ENCODE measurements at regions not wholly inside any gene's neighbourhood (a gene's known extent, or its start where the extent isn't known, plus 50 kb on each side); places are given as distances from the start of the nearest gene placed in this dataset.

GRCh38 chr5:67291066-67291465, 94.5 kb upstream of the CD180 start:
- Histone ChIP-seq H3K36me3 (ENCODE audit: control insufficient read depth in 2 of 2, insufficient read depth in 2 of 2, low read length in 1 of 2) (no peaks in the 10 kb centered on the region), H3K27me3 (ENCODE audit: control insufficient read depth in 2 of 2, insufficient read depth in 1 of 2, low read length in 1 of 2) (no peaks in the 10 kb centered on the region), H3K4me3 (ENCODE audit: low read length in 2 of 2) (no peak overlapping the region), H3K4me1 (ENCODE audit: control insufficient read depth in 2 of 2, insufficient read depth in 2 of 2, low read length in 2 of 2) (no peaks in the 10 kb centered on the region), H3K9me3 (ENCODE audit: control insufficient read depth in 2 of 2, insufficient read depth in 1 of 2, low read length in 1 of 2) (no peaks in the 10 kb centered on the region), H3K27ac (ENCODE audit: low read depth in 1 of 2, low read length in 1 of 2) (no peak overlapping the region)
- no peak for DNase-seq (ENCODE audit: low read depth in 6 of 9, low spot score in 9 of 9)
- 96% methylated on average over 4 of the region's 4 CpGs for WGBS

- 96% methylated on average over 3 of the region's 3 CpGs for WGBS
- no peaks in the 10 kb centered on the region for H3K9me3 ChIP-seq (ENCODE audit: control insufficient read depth in 2 of 2, insufficient read depth in 1 of 2, low read length in 1 of 2)
- H3K4me3 ChIP-seq (ENCODE audit: low read length in 2 of 2): no peak overlapping the region
- DNase-seq (ENCODE audit: low read depth in 6 of 9, low spot score in 9 of 9): no peak
- no peaks in the 10 kb centered on the region for H3K4me1 ChIP-seq (ENCODE audit: control insufficient read depth in 2 of 2, insufficient read depth in 2 of 2, low read length in 2 of 2)
- H3K27ac ChIP-seq (ENCODE audit: low read depth in 1 of 2, low read length in 1 of 2): no peak overlapping the region
- H3K27me3 ChIP-seq (ENCODE audit: control insufficient read depth in 2 of 2, insufficient read depth in 1 of 2, low read length in 1 of 2): no peaks in the 10 kb centered on the region
- H3K36me3 ChIP-seq (ENCODE audit: control insufficient read depth in 2 of 2, insufficient read depth in 2 of 2, low read length in 1 of 2): no peaks in the 10 kb centered on the region
These were observed 94.1 kb upstream of the CD180 start for GRCh38 chr5:67290655-67291054.

GRCh38 chr5:67289763-67290521, 93.3 kb upstream of the CD180 start:
- 95% methylated on average over 4 of the region's 4 CpGs for WGBS
- H3K4me3 ChIP-seq (ENCODE audit: low read length in 2 of 2): no peak overlapping the region
- no peaks in the 10 kb centered on the region for H3K9me3 ChIP-seq (ENCODE audit: control insufficient read depth in 2 of 2, insufficient read depth in 1 of 2, low read length in 1 of 2)
- H3K4me1 ChIP-seq (ENCODE audit: control insufficient read depth in 2 of 2, insufficient read depth in 2 of 2, low read length in 2 of 2): no peaks in the 10 kb centered on the region
- no peak for DNase-seq (ENCODE audit: low read depth in 6 of 9, low spot score in 9 of 9)
- H3K27ac ChIP-seq (ENCODE audit: low read depth in 1 of 2, low read length in 1 of 2): no peak overlapping the region
- no peaks in the 10 kb centered on the region for H3K36me3 ChIP-seq (ENCODE audit: control insufficient read depth in 2 of 2, insufficient read depth in 2 of 2, low read length in 1 of 2)
- H3K27me3 ChIP-seq (ENCODE audit: control insufficient read depth in 2 of 2, insufficient read depth in 1 of 2, low read length in 1 of 2): no peaks in the 10 kb centered on the region

GRCh38 chr5:67287510-67288268, 91.1 kb upstream of the CD180 start:
- H3K36me3 ChIP-seq (ENCODE audit: control insufficient read depth in 2 of 2, insufficient read depth in 2 of 2, low read length in 1 of 2): no peaks in the 10 kb centered on the region
- no peaks in the 10 kb centered on the region for H3K9me3 ChIP-seq (ENCODE audit: control insufficient read depth in 2 of 2, insufficient read depth in 1 of 2, low read length in 1 of 2)
- no peak overlapping the region for H3K4me3 ChIP-seq (ENCODE audit: low read length in 2 of 2)
- no peaks in the 10 kb centered on the region for H3K27me3 ChIP-seq (ENCODE audit: control insufficient read depth in 2 of 2, insufficient read depth in 1 of 2, low read length in 1 of 2)
- no peak for DNase-seq (ENCODE audit: low read depth in 6 of 9, low spot score in 9 of 9)
- WGBS: 98% methylated on average over 3 of the region's 3 CpGs
- H3K27ac ChIP-seq (ENCODE audit: low read depth in 1 of 2, low read length in 1 of 2): no peak overlapping the region
- H3K4me1 ChIP-seq (ENCODE audit: control insufficient read depth in 2 of 2, insufficient read depth in 2 of 2, low read length in 2 of 2): no peaks in the 10 kb centered on the region

GRCh38 chr5:67286006-67286405, 89.4 kb upstream of the CD180 start:
- Histone ChIP-seq H3K9me3 (ENCODE audit: control insufficient read depth in 2 of 2, insufficient read depth in 1 of 2, low read length in 1 of 2) (no peaks in the 10 kb centered on the region), H3K27me3 (ENCODE audit: control insufficient read depth in 2 of 2, insufficient read depth in 1 of 2, low read length in 1 of 2) (no peaks in the 10 kb centered on the region), H3K36me3 (ENCODE audit: control insufficient read depth in 2 of 2, insufficient read depth in 2 of 2, low read length in 1 of 2) (no peaks in the 10 kb centered on the region), H3K27ac (ENCODE audit: low read depth in 1 of 2, low read length in 1 of 2) (no peak overlapping the region), H3K4me3 (ENCODE audit: low read length in 2 of 2) (no peak overlapping the region), H3K4me1 (ENCODE audit: control insufficient read depth in 2 of 2, insufficient read depth in 2 of 2, low read length in 2 of 2) (no peaks in the 10 kb centered on the region)
- DNase-seq (ENCODE audit: low read depth in 6 of 9, low spot score in 9 of 9): no peak
- 79% methylated on average over 4 of the region's 4 CpGs for WGBS

GRCh38 chr5:67283988-67284487, 87.4 kb upstream of the CD180 start:
- WGBS: 96% methylated on average over 4 of the region's 4 CpGs

GRCh38 chr5:67283275-67283987, 86.8 kb upstream of the CD180 start:
- H3K36me3 ChIP-seq (ENCODE audit: control insufficient read depth in 2 of 2, insufficient read depth in 2 of 2, low read length in 1 of 2): no peaks in the 10 kb centered on the region
- no peaks in the 10 kb centered on the region for H3K27me3 ChIP-seq (ENCODE audit: control insufficient read depth in 2 of 2, insufficient read depth in 1 of 2, low read length in 1 of 2)
- WGBS: 94% methylated on average over 7 of the region's 7 CpGs
- H3K9me3 ChIP-seq (ENCODE audit: control insufficient read depth in 2 of 2, insufficient read depth in 1 of 2, low read length in 1 of 2): peaks cover 2 to 17% of the 10 kb centered on the region in 2 donors
- no peaks in the 10 kb centered on the region for H3K4me1 ChIP-seq (ENCODE audit: control insufficient read depth in 2 of 2, insufficient read depth in 2 of 2, low read length in 2 of 2)
- DNase-seq (ENCODE audit: low read depth in 6 of 9, low spot score in 9 of 9): no peak
- H3K4me3 ChIP-seq (ENCODE audit: low read length in 2 of 2): no peak overlapping the region
- no peak overlapping the region for H3K27ac ChIP-seq (ENCODE audit: low read depth in 1 of 2, low read length in 1 of 2)

More at GRCh38 chr5:67283988-67284487, 87.4 kb upstream of the CD180 start:
- Histone ChIP-seq H3K9me3 (ENCODE audit: control insufficient read depth in 2 of 2, insufficient read depth in 1 of 2, low read length in 1 of 2) (peaks cover 1 to 11% of the 10 kb centered on the region in 2 donors), H3K4me3 (ENCODE audit: low read length in 2 of 2) (no peak overlapping the region), H3K27ac (ENCODE audit: low read depth in 1 of 2, low read length in 1 of 2) (no peak overlapping the region), H3K27me3 (ENCODE audit: control insufficient read depth in 2 of 2, insufficient read depth in 1 of 2, low read length in 1 of 2) (no peaks in the 10 kb centered on the region), H3K4me1 (ENCODE audit: control insufficient read depth in 2 of 2, insufficient read depth in 2 of 2, low read length in 2 of 2) (no peaks in the 10 kb centered on the region), H3K36me3 (ENCODE audit: control insufficient read depth in 2 of 2, insufficient read depth in 2 of 2, low read length in 1 of 2) (no peaks in the 10 kb centered on the region)
- no peak for DNase-seq (ENCODE audit: low read depth in 6 of 9, low spot score in 9 of 9)

- Histone ChIP-seq H3K27ac (ENCODE audit: low read depth in 1 of 2, low read length in 1 of 2) (no peak overlapping the region), H3K27me3 (ENCODE audit: control insufficient read depth in 2 of 2, insufficient read depth in 1 of 2, low read length in 1 of 2) (no peaks in the 10 kb centered on the region), H3K4me3 (ENCODE audit: low read length in 2 of 2) (no peak overlapping the region), H3K9me3 (ENCODE audit: control insufficient read depth in 2 of 2, insufficient read depth in 1 of 2, low read length in 1 of 2) (peaks cover 2 to 21% of the 10 kb centered on the region in 2 donors), H3K36me3 (ENCODE audit: control insufficient read depth in 2 of 2, insufficient read depth in 2 of 2, low read length in 1 of 2) (no peaks in the 10 kb centered on the region), H3K4me1 (ENCODE audit: control insufficient read depth in 2 of 2, insufficient read depth in 2 of 2, low read length in 2 of 2) (no peaks in the 10 kb centered on the region)
- no peak for DNase-seq (ENCODE audit: low read depth in 6 of 9, low spot score in 9 of 9)
- 97% methylated on average over 2 of the region's 2 CpGs for WGBS
These were observed 85.3 kb upstream of the CD180 start for GRCh38 chr5:67281874-67282273.

Measured in thymus (tissue), 11 donors.